ENCODE measurements at regions not wholly inside any gene's neighbourhood (a gene's known extent, or its start where the extent isn't known, plus 50 kb on each side); places are given as distances from the start of the nearest gene placed in this dataset.

DNA sequence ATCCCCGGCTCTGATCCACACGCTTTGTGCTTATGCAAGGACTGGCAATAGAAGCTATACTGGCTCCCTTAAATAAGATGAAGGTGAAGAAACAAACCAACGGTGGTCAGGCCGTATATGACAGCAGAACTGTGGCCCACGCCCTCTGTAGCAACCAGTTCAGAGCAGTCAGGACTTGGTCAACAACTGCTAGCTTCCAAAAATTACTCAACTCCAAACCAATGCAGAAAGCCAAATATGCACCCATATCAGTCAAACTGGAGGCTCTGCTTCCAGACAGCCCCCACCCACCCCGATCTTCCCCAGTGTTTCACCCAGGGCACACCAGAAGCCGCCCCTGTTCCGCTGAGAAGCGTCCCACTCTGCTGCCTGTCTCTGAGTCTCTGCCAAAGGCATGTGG is 222.3 kb upstream of the MGMT start:
- no peak for DNase-seq

DNA sequence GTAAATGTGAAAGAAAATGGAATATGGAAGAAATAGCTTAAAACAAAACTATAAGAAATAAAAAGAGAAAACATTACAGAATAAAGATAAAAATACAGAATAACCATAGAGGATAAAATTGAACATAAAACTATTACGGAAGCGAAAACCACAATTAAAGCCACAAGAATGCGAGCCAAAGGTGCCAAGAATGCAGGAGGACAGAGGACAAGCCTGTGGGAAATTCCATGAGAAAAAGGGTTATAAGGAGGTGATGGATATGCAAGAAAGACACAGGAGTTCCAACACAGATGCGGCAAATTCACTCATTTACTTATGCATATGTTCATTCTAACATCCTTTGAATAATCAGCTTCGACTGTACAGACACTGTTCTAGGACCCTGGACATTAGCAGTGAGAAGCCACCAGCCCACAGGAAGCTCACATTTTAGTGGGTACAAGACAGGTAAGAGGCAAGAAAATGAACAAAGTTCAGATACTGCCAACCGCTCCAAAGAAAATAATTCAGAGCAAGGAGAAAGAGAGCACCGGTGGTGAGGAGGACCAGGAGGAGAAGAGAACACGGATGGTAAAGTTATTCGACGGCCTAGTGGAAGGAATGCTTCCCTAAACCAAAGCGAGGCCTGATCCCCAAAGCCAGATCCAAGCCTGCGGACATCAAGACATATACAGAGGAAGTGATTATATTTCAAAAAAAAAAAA is 213.7 kb upstream of the MGMT start:
- no peak for DNase-seq

DNA sequence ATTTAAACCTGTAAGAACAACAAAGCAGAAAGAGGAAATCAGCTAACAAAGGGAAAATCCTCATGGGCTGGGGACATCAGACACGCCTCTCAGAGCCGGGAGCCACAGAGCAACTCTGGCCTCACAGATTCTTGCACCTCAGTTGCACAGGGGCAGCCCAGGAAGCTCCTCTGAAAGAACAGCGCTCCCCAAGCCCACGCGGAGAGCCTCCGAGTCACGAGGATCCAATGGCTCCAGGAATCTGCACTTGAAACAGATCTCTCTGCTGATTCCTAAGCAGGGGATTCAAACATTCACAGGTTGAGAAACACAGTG is 213.2 kb upstream of the MGMT start:
- no peak for DNase-seq

DNA sequence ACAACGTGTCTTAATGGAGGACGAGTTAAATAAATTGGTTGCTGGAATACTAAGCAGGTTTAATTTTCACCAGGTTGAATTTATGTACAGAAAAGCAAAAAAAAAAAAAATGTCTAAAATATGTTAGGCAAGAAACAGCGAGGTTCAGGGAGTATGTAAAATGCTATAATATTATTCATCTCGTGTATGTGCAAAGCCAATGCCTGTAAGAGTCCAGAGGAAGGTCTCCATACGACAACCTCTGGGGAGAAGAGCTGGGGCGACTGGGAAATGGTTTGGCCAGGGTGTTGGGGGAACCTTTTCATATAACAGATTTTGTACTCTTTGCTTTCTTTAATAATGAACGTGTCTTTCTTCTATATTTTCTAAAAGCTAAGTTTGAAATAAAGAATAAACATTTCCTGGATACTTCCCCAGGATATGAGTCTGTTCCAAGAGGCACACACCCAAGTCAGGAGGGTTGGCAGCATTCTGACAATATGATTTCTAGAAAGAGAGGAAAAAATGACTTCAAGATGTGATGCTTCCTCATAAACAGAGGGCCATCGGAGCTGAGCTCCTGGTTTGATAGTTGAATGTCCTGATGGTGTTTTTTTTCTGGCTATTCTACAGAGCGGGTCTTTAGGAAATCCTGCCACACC is 208.6 kb upstream of the MGMT start:
- DNase-seq: no peak

DNA sequence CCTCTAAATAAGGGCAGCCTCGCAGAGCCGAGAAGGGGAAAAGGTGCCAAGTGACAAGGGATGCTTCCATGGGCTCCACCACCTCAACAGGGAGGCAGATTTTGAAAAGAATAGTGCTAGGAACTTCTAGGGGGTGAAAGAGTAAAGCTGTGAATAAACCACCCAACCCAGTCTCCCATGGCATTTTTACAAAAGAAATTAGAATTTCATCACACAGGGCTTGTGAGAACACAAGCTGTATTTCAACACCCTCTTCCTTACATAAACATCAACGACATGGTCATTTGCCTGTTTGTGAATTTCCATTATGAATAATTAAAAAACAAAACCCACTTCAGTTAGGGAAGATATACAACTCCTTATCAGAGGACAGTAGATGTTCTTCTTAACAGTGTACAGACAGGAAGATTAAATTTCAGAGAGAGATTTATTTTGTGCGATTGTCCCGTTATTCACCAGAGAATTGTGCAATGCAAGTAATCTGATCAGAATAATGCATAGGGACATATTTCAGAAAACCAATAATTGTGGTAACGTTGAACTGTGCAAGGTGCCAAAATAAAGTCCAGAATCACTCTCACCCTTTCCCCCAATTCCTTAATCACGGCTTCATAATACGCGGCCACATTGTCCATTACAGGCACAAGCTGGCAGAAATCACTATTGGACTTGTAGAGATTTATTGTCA is 207.8 kb upstream of the MGMT start:
- no peak for DNase-seq

DNA sequence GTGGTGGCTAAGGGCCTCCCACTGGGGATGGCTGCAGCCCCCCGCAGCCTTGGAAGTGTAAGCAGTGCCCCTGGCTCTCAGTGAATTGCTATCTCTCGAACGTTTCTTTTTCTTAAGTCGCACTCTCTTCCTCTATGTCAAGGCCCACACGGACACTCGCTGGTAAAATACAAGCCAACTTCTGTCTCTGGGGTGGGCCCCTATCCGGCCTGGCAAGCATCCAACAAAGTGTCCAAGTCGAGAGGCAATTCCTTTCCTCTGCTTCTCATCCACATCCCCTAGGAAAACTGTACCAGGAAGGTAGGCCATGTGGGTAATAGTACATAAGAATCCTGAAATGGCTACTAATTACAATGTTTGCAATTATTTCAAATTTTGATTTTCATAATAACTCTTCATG is 194.9 kb upstream of the MGMT start:
- DNase-seq: no peak

DNA sequence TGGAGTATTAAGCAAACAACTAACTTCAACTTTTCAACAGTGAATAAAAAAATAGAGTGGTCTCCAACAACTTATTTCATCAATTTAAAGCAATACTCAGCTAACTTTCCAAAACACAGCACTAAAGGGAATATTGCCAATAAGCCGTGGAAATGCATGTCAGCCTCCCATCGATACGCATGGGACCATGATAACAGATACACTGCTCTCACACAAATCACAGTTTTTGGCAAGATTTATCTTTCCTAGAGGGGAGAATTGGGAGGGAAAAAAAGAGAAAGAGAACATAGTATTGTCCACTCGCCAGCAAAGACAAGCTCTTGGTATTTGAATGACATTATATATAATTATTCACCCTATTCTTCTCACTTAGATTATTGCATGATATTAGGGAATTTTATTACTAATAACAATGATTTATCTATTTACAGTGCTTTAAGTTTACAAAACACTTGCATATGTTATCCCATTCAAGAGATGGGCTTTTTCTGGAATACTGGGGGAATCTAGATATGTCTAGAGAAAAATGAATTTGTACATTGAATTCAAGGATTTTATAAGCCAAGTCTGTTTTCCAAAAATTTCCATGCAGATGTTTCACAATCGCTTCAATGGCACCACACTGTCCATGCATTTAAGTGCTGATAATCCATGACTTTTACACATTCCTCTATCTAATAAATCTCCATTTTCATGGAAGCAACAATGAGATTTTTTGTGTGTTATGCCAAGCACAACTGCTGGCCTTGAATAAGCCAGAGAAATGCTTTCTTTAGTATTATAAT is 194.0 kb upstream of the MGMT start:
- no peak for DNase-seq

DNA sequence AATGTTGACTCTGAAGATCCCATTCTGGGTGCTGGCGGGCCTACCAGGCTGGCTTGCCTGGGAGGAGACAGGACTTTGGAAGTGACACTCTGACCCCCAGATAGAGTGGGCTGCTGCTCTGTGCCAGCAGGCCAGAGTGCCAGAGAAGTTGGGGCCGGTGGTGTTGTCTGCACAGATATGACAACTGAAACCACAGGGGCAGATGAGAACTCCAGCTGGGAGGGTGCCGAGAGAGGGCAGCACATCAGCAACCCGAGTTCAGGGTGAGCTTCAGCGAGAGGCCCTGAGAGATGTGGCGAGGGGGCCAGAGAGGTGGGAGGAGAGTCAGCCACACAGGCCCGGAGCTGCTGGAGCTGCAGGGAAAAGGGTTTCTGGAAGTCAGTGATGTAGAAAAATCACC is 193.2 kb upstream of the MGMT start:
- DNase-seq: no peak

DNA sequence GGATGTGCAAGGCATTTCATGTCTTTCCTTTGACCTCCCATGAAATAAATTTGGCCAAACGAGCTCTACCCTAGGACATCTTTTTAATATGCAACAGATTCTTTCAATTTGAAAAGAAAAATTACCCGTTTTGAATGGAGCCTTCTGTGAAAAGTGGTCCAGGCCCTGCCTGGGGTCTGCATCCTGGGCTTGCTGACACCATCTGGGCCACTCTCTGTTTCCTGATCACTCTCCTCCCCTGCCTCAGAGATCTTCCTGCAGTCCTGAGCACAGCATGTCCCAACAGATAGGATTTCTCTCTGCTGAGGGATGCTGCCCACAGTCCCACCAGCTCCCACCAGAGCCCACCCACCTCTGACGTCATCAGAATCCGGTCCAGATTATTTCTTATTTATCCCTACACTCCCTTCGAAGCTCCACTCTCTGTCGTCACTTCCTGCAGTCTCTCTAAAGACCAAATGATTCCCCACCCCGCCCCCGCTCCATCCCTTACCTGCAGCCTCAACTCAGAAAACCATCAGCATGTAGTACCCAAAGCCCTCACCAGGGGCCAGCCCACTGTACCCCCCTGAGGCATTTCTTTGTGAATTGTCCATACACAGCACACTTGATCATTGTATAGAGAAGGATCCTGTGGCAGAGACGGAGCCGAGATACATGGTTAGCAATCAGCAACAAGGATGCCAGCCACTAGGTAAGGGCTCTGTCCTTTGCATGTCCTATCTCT is 192.1 kb upstream of the MGMT start:
- DNase-seq: no peak

DNA sequence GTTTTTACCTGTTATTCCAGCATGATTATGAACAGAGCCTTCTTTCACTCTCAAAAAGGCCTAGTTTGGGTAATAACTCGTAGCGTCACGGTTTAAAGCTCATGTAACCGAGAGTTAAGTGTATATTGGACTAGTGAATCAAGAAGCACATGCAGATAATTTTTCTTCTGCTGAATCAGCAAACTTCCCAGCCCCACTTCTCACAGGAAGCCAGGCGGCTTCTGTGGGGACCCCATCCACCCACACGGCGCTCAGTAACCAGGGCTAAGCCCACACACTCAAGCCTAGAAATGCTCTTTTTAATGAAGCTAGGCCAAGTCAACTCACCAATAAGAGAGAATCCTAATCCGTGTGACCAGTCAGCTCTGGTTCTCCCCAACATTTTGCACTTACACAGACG is 191.2 kb upstream of the MGMT start:
- no peak for DNase-seq

DNA sequence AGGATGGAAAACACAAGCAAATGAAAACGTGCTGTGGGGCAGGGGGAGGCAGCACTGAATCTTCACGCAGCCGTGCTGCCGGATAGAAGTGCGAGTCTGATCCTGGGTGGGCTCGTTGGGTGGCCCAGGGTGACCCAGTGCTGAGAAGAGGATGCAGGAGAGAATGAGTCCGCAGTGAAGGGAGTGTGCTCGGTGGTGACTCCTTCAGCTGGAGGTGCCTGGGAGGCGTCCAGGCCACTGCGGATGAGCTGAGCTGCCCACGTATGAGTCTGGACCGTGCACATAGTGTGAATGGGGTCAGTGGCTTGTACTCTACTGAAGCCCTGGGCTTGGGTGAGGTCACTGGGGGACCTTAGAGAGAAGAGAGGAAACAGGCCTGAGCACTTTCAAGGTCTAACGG is 190.0 kb upstream of the MGMT start:
- no peak for DNase-seq

DNA sequence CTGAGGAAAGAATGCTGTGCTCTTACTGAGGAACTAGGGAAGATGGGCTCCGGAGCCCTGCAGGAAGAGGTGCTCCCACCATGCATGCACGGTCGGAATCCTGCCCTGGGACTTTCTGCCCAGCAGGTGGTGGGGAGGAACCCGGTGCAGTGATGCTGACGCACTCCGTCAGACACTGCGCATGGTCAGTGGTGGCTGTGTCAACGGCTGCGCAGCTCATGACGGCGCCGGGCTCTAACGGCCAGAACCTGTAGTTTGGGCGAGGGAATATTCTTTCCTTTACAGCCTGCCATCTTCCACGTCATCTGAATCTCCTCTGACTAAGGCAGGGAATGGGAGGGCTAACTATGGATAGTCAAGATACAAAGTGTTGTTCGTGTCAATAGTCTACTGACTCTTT is 189.2 kb upstream of the MGMT start:
- DNase-seq: no peak

DNA sequence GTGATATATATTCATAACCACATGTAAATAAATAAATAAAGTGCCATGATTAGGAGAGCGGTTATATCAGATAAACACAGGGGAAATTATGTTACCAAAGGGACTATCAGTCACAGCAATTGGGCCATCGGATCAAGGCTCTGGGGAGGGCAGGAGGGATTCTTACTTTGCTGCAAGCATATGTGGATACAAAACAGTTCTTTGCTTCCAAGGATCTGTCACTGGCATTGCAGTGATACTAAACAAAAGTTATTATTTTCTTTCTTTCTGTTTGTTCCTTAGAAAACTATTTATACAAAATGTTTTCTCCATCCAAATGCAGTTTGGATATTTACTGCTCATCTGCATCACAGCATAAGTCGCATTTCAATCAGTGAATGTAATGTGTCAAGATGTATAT is 188.4 kb upstream of the MGMT start:
- DNase-seq: no peak

DNA sequence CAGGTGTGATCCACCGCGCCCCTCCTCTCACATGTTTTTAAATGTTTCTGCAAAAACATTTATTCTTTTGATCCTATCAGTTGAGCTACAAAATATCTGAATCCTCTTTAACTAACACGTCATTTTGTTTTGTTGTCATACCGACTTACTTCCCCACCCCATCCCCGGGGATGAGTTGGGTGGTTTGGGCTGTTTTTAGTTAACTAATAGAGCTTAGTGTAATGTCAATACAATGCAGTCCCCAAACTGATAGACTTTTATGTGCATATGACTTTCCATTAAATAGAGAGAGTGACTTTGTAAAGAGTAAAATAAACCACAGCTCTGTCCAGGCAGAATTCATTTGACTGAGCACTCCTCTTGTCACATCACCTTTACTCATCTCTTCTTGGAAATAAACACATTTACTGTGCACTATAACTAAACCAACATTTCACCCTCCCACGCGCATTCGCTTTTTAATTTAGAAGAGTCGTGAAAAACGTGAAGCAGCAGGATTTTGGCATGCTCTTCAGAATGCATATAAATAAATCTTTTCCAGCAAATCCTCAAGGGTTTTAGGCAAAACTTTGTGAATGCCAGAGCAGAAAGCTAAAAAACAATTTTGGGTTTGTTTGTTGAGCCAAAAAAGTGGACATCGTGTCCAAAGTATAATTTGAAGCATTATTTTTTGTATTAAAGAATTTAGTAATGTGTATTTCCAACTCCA is 187.4 kb upstream of the MGMT start:
- DNase-seq: no peak

DNA sequence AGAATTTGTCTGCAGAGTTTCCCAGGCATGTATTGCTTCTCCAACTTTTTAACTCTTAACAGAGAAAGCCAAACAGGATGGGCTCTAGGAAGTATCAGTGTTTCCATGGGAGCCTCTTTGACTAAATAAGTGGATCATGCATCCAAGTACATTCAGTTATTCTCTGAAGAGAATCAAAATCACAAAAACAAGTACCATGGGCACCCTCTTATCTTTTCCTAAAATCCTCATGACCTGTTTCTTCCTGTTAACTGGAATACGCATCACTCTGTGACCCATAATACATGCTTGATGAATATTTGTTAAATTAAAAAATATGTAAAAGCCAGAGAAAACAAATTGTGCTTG is 186.9 kb upstream of the MGMT start:
- DNase-seq: no peak

DNA sequence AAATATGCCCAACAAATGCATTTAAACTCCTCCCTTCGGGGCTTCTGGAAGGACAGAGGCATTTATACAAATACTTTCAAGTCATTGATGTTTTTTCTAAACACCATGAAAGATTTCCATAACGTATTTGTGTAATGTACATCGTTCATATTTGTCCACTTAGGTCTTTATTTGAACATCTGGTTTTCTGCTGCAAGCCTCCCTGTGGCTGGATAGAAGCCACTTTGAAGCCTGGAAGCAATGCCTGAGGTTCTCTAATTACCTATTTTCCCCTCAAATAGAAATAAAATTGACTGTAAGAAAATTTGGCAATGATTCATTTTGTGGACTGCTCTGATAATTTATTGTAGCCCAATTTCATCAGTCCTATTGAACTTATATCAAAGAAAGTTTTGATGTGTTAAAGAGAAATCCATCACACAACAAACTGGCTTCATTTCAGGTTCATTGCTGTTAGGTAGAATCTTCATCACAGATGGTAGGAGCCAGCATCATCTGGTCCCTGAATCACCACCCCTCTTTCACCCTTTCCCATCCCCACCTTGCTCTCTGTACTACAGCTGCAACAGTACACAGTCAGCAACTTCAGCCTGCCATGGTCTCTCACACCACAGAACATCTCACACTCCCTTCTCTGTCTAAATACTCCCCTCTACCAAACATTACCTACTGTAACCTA is 186.0 kb upstream of the MGMT start:
- DNase-seq: no peak

DNA sequence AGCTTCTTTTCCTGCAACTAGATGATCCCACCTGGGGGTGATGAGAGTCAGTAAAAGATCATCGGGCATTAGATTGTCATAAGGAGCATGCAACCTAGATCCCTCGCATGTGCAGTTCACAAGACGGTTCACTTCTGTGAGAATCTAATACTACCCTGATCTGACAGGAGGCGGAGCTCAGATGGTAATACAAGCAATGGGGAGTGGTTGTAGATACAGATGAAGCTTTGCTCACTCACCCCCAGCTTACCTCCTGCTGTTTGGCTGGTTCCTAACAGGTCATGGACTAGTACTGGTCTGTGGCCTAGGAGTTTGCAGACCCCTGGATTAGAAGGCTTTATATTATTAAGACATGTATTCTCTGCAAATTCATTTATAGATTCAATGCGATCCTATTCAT is 181.6 kb upstream of the MGMT start:
- no peak for DNase-seq

DNA sequence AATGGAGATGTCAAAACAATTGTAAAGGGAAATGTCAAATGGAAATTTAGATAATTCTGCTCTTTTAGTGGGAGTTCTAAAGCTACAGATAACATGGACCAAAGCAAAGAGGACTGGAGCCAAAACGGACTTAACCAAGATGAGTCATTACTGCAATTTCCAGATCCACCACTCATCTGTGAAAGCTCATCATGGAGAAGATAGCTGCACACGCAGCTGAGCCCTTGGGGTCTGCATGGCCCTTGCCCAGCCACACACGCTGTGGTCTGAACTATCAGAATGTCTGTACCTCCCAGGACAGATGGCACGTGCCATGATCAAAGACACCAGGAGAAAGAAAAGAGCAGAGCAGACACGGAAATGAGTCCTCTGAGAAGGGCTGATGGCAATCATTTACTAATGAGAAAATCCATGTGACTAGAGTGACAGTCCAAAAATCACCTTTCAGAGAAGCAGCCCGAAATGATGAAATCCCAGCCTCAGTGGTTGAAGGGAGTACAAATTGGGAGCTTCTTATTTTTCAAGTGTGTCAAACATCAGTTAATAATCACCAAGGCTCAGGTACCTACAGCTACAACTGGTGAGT is 177.9 kb upstream of the MGMT start:
- no peak for DNase-seq

DNA sequence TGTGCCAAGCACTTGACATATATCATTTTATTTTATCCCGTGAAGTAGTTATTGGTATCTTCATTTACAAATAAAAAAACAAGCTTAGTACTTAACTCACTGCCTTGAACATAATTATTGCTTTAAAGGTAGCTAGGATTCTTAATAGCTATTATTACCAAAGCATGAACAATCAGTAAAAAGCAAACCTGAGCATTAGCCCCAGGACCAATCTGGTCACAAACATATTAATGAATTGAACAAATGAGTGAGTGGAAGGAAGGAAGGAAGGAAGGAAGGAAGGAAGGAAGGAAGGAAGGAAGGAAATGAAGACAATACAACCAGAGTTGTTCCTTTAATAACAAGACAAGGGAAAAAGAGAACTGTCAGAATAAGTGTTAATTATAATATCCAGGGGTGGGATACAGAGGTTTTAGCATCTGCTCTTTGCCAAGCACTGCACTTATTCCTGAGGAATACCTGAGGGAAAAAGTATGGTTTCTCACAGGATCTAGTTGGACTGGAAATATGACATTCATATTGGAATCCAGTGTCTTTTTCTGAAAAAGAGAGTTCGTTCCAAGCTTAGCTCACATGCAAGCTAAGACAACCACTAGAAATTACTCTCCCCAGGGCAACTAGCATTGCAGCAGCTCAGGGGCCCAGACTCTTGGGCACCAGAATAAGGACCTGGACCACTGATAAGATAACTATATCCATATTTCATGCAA is 172.9 kb upstream of the MGMT start:
- no peak for DNase-seq

DNA sequence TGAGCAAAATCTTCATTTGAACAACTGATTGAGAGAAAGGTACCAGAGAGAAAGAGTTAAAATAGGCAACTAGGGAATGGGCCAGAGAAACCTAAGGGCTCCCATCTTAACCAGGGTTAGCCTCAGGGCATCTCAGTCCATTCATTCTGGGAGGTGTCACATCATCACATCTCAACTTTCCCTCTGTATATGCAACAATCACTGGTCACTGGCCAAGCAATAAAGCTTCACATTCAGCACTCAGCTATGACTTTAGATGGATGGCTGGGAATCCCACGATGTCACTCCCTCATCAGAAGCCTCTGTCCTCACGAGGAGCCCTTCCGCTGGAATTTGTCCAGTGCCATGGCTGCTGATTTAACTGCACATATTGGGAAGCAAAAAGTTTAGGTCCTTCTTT is 172.1 kb upstream of the MGMT start:
- DNase-seq: no peak
